Endothelial cell of umbilical vein (primary cell): ENCODE measurements at regions not wholly inside any gene's neighbourhood (a gene's known extent, or its start where the extent isn't known, plus 50 kb on each side); places are given as distances from the start of the nearest gene placed in this dataset.

ENCODE experiments used
- BruUV-seq: library from RNA; stranded (reverse); fragments of 400-500 nt; replicated peaks from 2 replicates; lab custom pipeline; 2021; lab: Mats Ljungman, UMichigan
- CTCF ChIA-PET: fragments of 300-600, 350-600 bp; sonication (Branson Sonifier 250); formaldehyde crosslinking; loops from one replicate; lab custom pipeline; 2021; ENCODE audit warnings: antibody characterized with exemption, inconsistent platforms; lab: Charles Lee
- POLR2A ChIA-PET: fragments of 300-600, 350-600 bp; sonication (Branson Sonifier 250); formaldehyde crosslinking; loops from one replicate; lab custom pipeline; 2021; ENCODE audit warnings: antibody characterized with exemption, inconsistent platforms; lab: Charles Lee
- DNase-seq: peaks from one replicate; pipeline ENCODE4 v3.0.0-alpha.2; 2011; ENCODE audit warnings: low read depth, low spot score
- FAIRE-seq: peaks from 2 replicates; lab custom pipeline; 2011; peaks lifted over from hg19 to GRCh38; lab: Jason Lieb, UNC
- H2AFZ ChIP-seq: 2 replicates; pipeline ENCODE4 v1.6.0; 2012; ENCODE audit warnings: low read depth, low read length, control low read depth, inconsistent platforms
- H3K27ac ChIP-seq: 2 replicates; pipeline ENCODE4 v1.5.1; 2011; ENCODE audit warnings: low read depth, mild to moderate bottlenecking, control low read depth, low read length, moderate library complexity; ENCODE audit not compliant: insufficient read depth
- H3K27me3 ChIP-seq, 2 experiments: 2 replicates each; pipeline versions ENCODE4 v1.6.0 to v1.6.1; 2011; ENCODE audit warnings: low read length in 2 of 2, mixed read lengths in 1 of 2; ENCODE audit not compliant: control insufficient read depth in 2 of 2, insufficient read depth in 2 of 2
- H3K36me3 ChIP-seq, 2 experiments: 2 replicates in 1 of 2; 3 replicates in 1 of 2; pipeline ENCODE4 v1.5.1; 2011; ENCODE audit warnings: low read length in 2 of 2, mild to moderate bottlenecking in 1 of 2, moderate library complexity in 1 of 2; ENCODE audit not compliant: control insufficient read depth in 2 of 2, insufficient read depth in 2 of 2; ENCODE audit errors: extremely low read depth in 1 of 2
- H3K4me1 ChIP-seq: 3 replicates; pipeline ENCODE4 v1.5.1; 2011; ENCODE audit warnings: mild to moderate bottlenecking, low read length; ENCODE audit not compliant: control insufficient read depth, insufficient read depth; ENCODE audit errors: extremely low read depth
- H3K4me2 ChIP-seq: 2 replicates; pipeline ENCODE4 v1.6.1; 2011; ENCODE audit warnings: low read length, control low read depth, mixed read lengths; ENCODE audit not compliant: insufficient read depth
- H3K4me3 ChIP-seq, 3 experiments: fragments of 200-600 bp in 1 of 3; sonication (generic), shearing (Covaris generic) in 1 of 3; replicated peaks in 1 of 3; 2 replicates each; pipeline ENCODE4 v1.5.1; 2011 to 2016; ENCODE audit warnings: control low read depth in 3 of 3, low read length in 3 of 3, mild to moderate bottlenecking in 2 of 3, inconsistent platforms in 1 of 3, low read depth in 1 of 3, moderate library complexity in 1 of 3; ENCODE audit not compliant: insufficient read depth in 1 of 3
- H3K79me2 ChIP-seq: 2 replicates; pipeline ENCODE4 v1.6.0; 2012; ENCODE audit warnings: low read length, inconsistent platforms; ENCODE audit not compliant: control insufficient read depth, insufficient read depth
- H3K9ac ChIP-seq: replicated peaks from 2 replicates; pipeline ENCODE3; 2011; ENCODE audit warnings: low read length, control low read depth; ENCODE audit not compliant: insufficient read depth; ENCODE audit errors: extremely low read depth
- H3K9me1 ChIP-seq: replicated peaks from 3 replicates; pipeline ENCODE4 v1.6.0; 2011; ENCODE audit warnings: mild to moderate bottlenecking, low read length; ENCODE audit not compliant: control insufficient read depth, insufficient read depth; ENCODE audit errors: extremely low read depth
- H3K9me3 ChIP-seq: replicated peaks from 2 replicates; pipeline ENCODE4 v1.5.1; 2012; ENCODE audit warnings: low read length, inconsistent platforms; ENCODE audit not compliant: control insufficient read depth, insufficient read depth
- H4K20me1 ChIP-seq: replicated peaks from 2 replicates; pipeline ENCODE3; 2011; ENCODE audit warnings: mild to moderate bottlenecking, low read length; ENCODE audit not compliant: control insufficient read depth, insufficient read depth; ENCODE audit errors: extremely low read depth
- CTCF ChIP-seq, 2 donors: IDR thresholded peaks; 1 replicate in 1 of 2; 2 replicates in 1 of 2; pipeline ENCODE4 v1.5.1; 2011; ENCODE audit warnings: low read length in 2 of 2, mild to moderate bottlenecking in 2 of 2, moderate library complexity in 2 of 2, control low read depth in 1 of 2, inconsistent platforms in 1 of 2, low read depth in 1 of 2; ENCODE audit not compliant: insufficient read depth in 1 of 2; ENCODE audit errors: extremely low read depth in 1 of 2
- EZH2 ChIP-seq: IDR thresholded peaks from 2 replicates; pipeline ENCODE4 v1.6.1; 2012; ENCODE audit warnings: borderline replicate concordance, low read depth, mild to moderate bottlenecking, moderate library complexity, low read length, inconsistent platforms; ENCODE audit not compliant: severe bottlenecking
- FOS ChIP-seq: IDR thresholded peaks from 2 replicates; pipeline ENCODE4 v1.6.1; 2011; ENCODE audit warnings: mild to moderate bottlenecking, low read length, moderate library complexity, borderline replicate concordance; ENCODE audit not compliant: insufficient read depth
- GATA2 ChIP-seq: IDR thresholded peaks from 2 replicates; pipeline ENCODE4 v1.7.0; 2011; ENCODE audit warnings: low read depth, mild to moderate bottlenecking, moderate library complexity, mixed read lengths, low read length; ENCODE audit not compliant: insufficient read length, insufficient read depth
- JUN ChIP-seq: IDR thresholded peaks from 2 replicates; pipeline ENCODE4 v1.6.1; 2011; ENCODE audit warnings: borderline replicate concordance, low read depth; ENCODE audit not compliant: insufficient read length, insufficient read depth
- MAX ChIP-seq: IDR thresholded peaks from 2 replicates; pipeline ENCODE4 v1.6.1; 2011; ENCODE audit not compliant: insufficient read depth, insufficient read length
- MYC ChIP-seq: IDR thresholded peaks from one replicate; pipeline ENCODE4 v1.6.1; 2011; ENCODE audit warnings: mild to moderate bottlenecking, low read depth, low read length
- POLR2A ChIP-seq: IDR thresholded peaks from 2 replicates; pipeline ENCODE4 v1.6.1; 2012; ENCODE audit warnings: low read depth, mild to moderate bottlenecking, control low read depth, low read length
- POLR2AphosphoS5 ChIP-seq: IDR thresholded peaks from 2 replicates; pipeline ENCODE4 v1.6.1; 2012; ENCODE audit warnings: low read depth, mild to moderate bottlenecking, control low read depth, low read length, moderate library complexity; ENCODE audit not compliant: insufficient read depth
- dilution Hi-C: fragments of 300-500 bp; cut with MboI; formaldehyde crosslinking; loops from one replicate; pipeline ENCODE4 v1.15.0; 2019; ENCODE audit warnings: low sequenced_read_pairs; ENCODE audit not compliant: extremely low pct_ligation_motif_present
- intact Hi-C: fragments of 100-400 bp; cut with micrococcal nuclease; formaldehyde crosslinking; loops from one replicate; pipeline ENCODE4 v1.10.0; 2022

GRCh38 chr10:20598590-20598989 is 298.5 kb downstream of the NEBL start:
- dilution Hi-C loops (no loop called here), intact Hi-C loops (no loop called here)
- H2AFZ ChIP-seq, result no peak overlapping the region
- H3K9me1 ChIP-seq, result no peaks in the 10 kb centered on the region
- no peak for FAIRE-seq
- TF ChIP-seq GATA2 (no peak), MAX (no peak), JUN (no peak), CTCF (IDR thresholded peaks at IDR 0.05; ENCODE audit: extremely low read depth in 1 of 2, insufficient read depth in 1 of 2, low read depth in 1 of 2, low read length in 2 of 2) (no peak), POLR2AphosphoS5 (no peak), POLR2A (no peak), FOS (no peak), EZH2 (no peak), MYC (no peak)
- H3K9me3 ChIP-seq, result peaks cover 2% of the 10 kb centered on the region
- H3K27me3 ChIP-seq, result no peaks in the 10 kb centered on the region
- ChIA-PET CTCF (no interaction called here), POLR2A (no interaction called here)
- no peaks in the 10 kb centered on the region for H3K36me3 ChIP-seq
- no peak overlapping the region for H3K27ac ChIP-seq
- H3K79me2 ChIP-seq, result no peaks in the 10 kb centered on the region
- no peak overlapping the region for H3K4me2 ChIP-seq
- BruUV-seq, result no TSS peak
- no peaks in the 10 kb centered on the region for H4K20me1 ChIP-seq
- no peak overlapping the region for H3K4me3 ChIP-seq
- no peaks in the 10 kb centered on the region for H3K4me1 ChIP-seq
- DNase-seq, result no peak
- no peak overlapping the region for H3K9ac ChIP-seq
